Activated T-cell treated with anti-CD3 and anti-CD28 coated beads, Interleukin-2, amount 50 U/mL, for 72 hours (primary cell): ENCODE measurements at regions not wholly inside any gene's neighbourhood (a gene's known extent, or its start where the extent isn't known, plus 50 kb on each side); places are given as distances from the start of the nearest gene placed in this dataset.
"Not testable (repeated sequence)": the region's sequence is repeated elsewhere in the genome, so short reads cannot be mapped to it uniquely, and the experiment has no call there.

Experiments used
- ATAC-seq, 2 donors: fragments of 150-1000 bp; cut with Tn5 transposase; replicated peaks in 1 of 2; 2 replicates each; pipeline ENCODE4 v1.10.0; 2021; ENCODE audit warnings: moderate library complexity in 2 of 2, mild to moderate bottlenecking in 1 of 2
- DNase-seq, 2 donors: peaks; one replicate each; pipeline ENCODE4 v3.0.0; 2021 to 2022; ENCODE audit warnings: mixed read lengths in 1 of 2
- H3K27ac Mint-ChIP-seq: one replicate; pipeline ENCODE4 v1.8.0; 2022; ENCODE audit warnings: mild to moderate bottlenecking, moderate library complexity, mixed read lengths
- H3K27me3 Mint-ChIP-seq: one replicate; pipeline ENCODE4 v1.8.0; 2022; ENCODE audit warnings: low read depth, mixed read lengths
- H3K36me3 Mint-ChIP-seq, 2 donors: one replicate each; pipeline ENCODE4 v1.8.0; 2022; ENCODE audit warnings: mixed read lengths in 2 of 2, mild to moderate bottlenecking in 1 of 2; ENCODE audit not compliant: insufficient read depth in 2 of 2
- H3K4me1 Mint-ChIP-seq: one replicate; pipeline ENCODE4 v1.8.0; 2022; ENCODE audit warnings: low read depth, mixed read lengths
- H3K4me3 Mint-ChIP-seq, 2 donors: one replicate each; pipeline ENCODE4 v1.8.0; 2022; ENCODE audit warnings: mild to moderate bottlenecking in 2 of 2, mixed read lengths in 2 of 2, moderate library complexity in 2 of 2
- H3K9me3 Mint-ChIP-seq, 2 donors: one replicate each; pipeline ENCODE4 v1.8.0; 2022; ENCODE audit warnings: mixed read lengths in 2 of 2

GRCh38 chr5:30345539-30346345 lies 847.7 kb upstream of the CDH6 start:
- not testable (repeated sequence) for H3K27ac Mint-ChIP-seq, ATAC-seq, DNase-seq

GRCh38 chr5:30343707-30344106 lies 849.8 kb upstream of the CDH6 start:
- Mint-ChIP-seq H3K36me3 (peaks cover 0 to 1% of the 10 kb centered on the region in 2 donors), H3K27me3 (no peaks in the 10 kb centered on the region), H3K27ac (no peak overlapping the region), H3K4me1 (no peaks in the 10 kb centered on the region), H3K9me3 (peaks cover 1 to 11% of the 10 kb centered on the region in 2 donors), H3K4me3 (no peak overlapping the region)
- no peak for ATAC-seq
- DNase-seq, result no peak

More at GRCh38 chr5:30345539-30346345, 847.7 kb upstream of the CDH6 start:
- H3K36me3 Mint-ChIP-seq, H3K4me3 Mint-ChIP-seq, H3K27me3 Mint-ChIP-seq, H3K4me1 Mint-ChIP-seq: not testable (repeated sequence)
- peaks cover 3 to 13% of the 10 kb centered on the region in 2 donors for H3K9me3 Mint-ChIP-seq

DNA sequence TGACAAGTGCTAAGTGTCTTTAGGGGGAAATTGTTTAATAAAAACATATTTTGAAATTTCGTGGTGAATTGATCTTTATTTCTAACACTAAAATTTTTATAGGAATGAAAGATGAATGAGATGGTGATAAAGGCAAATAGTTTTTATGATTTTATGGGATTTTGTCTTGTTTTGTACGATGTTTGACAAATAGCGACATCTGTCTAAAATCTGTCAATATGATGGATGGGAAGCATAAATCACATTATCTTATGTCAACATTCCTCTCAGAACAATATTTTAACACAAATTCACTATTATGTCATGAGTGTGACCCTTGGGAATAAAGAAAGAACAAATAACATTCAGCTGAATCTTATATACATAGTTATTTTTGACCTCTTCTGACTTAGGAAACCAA lies 852.0 kb upstream of the CDH6 start:
- no peak overlapping the region for H3K27ac Mint-ChIP-seq
- peaks cover 9 to 10% of the 10 kb centered on the region in 2 donors for H3K9me3 Mint-ChIP-seq

DNA sequence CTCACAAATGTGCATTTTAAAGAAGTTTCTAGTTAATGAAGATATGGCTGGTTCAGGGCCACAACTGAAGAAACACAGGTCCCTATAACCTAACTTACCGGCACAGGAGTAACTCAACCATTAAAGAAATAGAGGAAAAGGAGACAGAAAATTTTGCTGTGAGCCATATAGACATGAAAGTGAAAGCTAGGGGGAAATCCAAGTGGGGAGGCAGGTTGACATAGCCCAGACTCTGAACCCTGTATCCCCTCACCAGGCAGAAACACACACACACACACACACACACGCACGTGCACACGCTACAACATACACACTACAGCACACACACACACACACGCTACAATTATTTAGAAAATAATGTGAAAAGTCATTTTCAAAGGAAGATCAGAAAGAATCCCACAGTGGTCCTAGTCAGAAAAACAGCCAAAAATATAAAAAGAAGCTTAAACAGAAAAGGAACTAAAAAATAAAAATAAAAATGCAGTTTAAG lies 856.4 kb upstream of the CDH6 start:
- peaks cover 11 to 15% of the 10 kb centered on the region in 2 donors for H3K9me3 Mint-ChIP-seq
- H3K27me3 Mint-ChIP-seq, result no peaks in the 10 kb centered on the region
- DNase-seq, result no peak

More for the DNA sequence above, 852.0 kb upstream of the CDH6 start:
- H3K4me1 Mint-ChIP-seq, result no peaks in the 10 kb centered on the region
- DNase-seq, result no peak
- no peak overlapping the region for H3K4me3 Mint-ChIP-seq
- H3K27me3 Mint-ChIP-seq, result no peaks in the 10 kb centered on the region
- no peak for ATAC-seq
- peaks cover 0 to 1% of the 10 kb centered on the region in 2 donors for H3K36me3 Mint-ChIP-seq

GRCh38 chr5:30331534-30331933 lies 862.0 kb upstream of the CDH6 start:
- no peaks in the 10 kb centered on the region for H3K27me3 Mint-ChIP-seq
- peaks cover 0 to 2% of the 10 kb centered on the region in 2 donors for H3K36me3 Mint-ChIP-seq
- no peak overlapping the region for H3K27ac Mint-ChIP-seq
- H3K4me3 Mint-ChIP-seq, result no peak overlapping the region
- H3K4me1 Mint-ChIP-seq, result no peaks in the 10 kb centered on the region
- DNase-seq (no peak), ATAC-seq (no peak)
- H3K9me3 Mint-ChIP-seq, result peaks cover 6 to 7% of the 10 kb centered on the region in 2 donors

More for the DNA sequence above, 856.4 kb upstream of the CDH6 start:
- no peak for ATAC-seq
- H3K36me3 Mint-ChIP-seq, result peaks cover 1 to 2% of the 10 kb centered on the region in 2 donors
- H3K4me3 Mint-ChIP-seq, result no peak overlapping the region
- H3K27ac Mint-ChIP-seq, result no peak overlapping the region
- no peaks in the 10 kb centered on the region for H3K4me1 Mint-ChIP-seq

- no peaks in the 10 kb centered on the region for H3K36me3 Mint-ChIP-seq
- no peak overlapping the region for H3K4me3 Mint-ChIP-seq
- H3K27ac Mint-ChIP-seq, result no peak overlapping the region
Observed at GRCh38 chr5:30325795-30326194, 867.7 kb upstream of the CDH6 start.

GRCh38 chr5:30324083-30324482 lies 869.4 kb upstream of the CDH6 start:
- H3K27ac Mint-ChIP-seq, result no peak overlapping the region
- no peaks in the 10 kb centered on the region for H3K36me3 Mint-ChIP-seq
- ATAC-seq, result no peak
- DNase-seq, result no peak
- no peak overlapping the region for H3K4me3 Mint-ChIP-seq
- H3K27me3 Mint-ChIP-seq, result no peaks in the 10 kb centered on the region
- H3K9me3 Mint-ChIP-seq, result peaks cover 2 to 5% of the 10 kb centered on the region in 2 donors
- no peaks in the 10 kb centered on the region for H3K4me1 Mint-ChIP-seq

More at GRCh38 chr5:30325795-30326194, 867.7 kb upstream of the CDH6 start:
- peaks cover 0 to 5% of the 10 kb centered on the region in 2 donors for H3K9me3 Mint-ChIP-seq
- no peaks in the 10 kb centered on the region for H3K27me3 Mint-ChIP-seq
- ATAC-seq (no peak), DNase-seq (no peak)
- H3K4me1 Mint-ChIP-seq, result no peaks in the 10 kb centered on the region

DNA sequence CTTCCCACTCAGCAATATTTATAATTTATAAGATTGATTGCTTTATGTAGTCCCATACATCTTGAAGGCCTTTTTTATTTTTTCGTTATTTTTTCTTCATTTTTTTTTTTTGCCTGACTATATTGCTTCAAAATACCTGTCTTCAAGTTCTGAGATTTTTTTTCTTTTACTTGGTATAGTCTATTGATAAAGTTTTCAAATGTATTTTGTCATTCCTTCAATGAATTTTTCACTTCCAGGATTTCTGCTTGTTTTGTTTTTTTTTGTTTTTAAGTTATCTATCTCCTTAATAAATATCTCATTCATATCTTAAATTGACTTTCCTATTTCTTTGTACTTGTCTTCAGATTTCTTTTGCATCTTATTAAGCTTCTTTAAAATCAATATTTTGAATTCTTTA lies 905.6 kb upstream of the CDH6 start:
- Mint-ChIP-seq H3K4me1 (no peaks in the 10 kb centered on the region), H3K27me3 (no peaks in the 10 kb centered on the region), H3K9me3 (peaks cover 5 to 15% of the 10 kb centered on the region in 2 donors), H3K36me3 (peaks cover 0 to 1% of the 10 kb centered on the region in 2 donors), H3K4me3 (no peak overlapping the region), H3K27ac (no peak overlapping the region)
- no peak for DNase-seq
- no peak for ATAC-seq

DNA sequence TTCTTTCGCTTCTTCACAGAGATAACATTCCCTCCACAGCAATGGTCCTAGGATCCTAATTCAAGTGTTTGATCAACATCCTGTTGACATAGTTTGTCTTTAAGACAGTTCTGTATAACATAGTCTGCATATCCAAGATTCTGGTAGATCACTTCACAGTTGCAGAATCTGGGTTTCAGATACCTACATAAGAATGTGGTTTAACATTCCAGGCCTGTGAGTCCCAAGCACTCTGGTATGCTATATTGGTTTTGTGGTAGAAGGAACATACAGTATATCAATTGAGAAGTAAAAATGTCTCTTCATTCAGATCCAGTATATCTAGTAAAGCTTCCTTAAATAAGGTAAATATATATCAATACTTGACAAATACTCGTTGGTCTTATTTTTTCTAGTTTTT lies 914.2 kb upstream of the CDH6 start:
- DNase-seq (no peak), ATAC-seq (no peak)
- H3K36me3 Mint-ChIP-seq, result peaks cover 0 to 1% of the 10 kb centered on the region in 2 donors
- H3K9me3 Mint-ChIP-seq, result peaks cover 7 to 11% of the 10 kb centered on the region in 2 donors
- H3K4me1 Mint-ChIP-seq, result no peaks in the 10 kb centered on the region
- H3K27ac Mint-ChIP-seq, result no peak overlapping the region
- H3K4me3 Mint-ChIP-seq, result no peak overlapping the region
- H3K27me3 Mint-ChIP-seq, result no peaks in the 10 kb centered on the region

DNA sequence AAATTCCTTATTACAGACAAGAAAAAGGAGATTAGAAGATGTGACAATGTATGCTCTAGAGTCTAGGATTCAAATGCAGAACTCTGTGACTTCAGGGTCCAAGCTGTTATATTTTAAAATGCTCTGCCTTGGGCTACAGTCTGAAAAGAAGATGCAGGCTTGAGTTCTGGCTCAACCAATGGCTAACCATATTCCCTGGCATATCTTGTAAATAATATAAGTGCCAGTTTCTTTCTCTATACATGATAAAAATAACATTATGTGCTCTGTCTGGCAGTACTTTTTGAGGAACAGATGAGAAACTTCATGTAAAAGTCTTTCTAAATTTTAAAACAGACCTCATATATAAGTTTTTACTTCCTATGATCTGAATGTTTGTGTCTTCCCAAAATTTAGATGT lies 926.5 kb upstream of the CDH6 start:
- no peak for DNase-seq
- peaks cover 0 to 1% of the 10 kb centered on the region in 2 donors for H3K36me3 Mint-ChIP-seq
- H3K9me3 Mint-ChIP-seq, result peaks cover 14 to 15% of the 10 kb centered on the region in 2 donors
- no peak overlapping the region for H3K4me3 Mint-ChIP-seq
- no peak for ATAC-seq
- H3K4me1 Mint-ChIP-seq, result no peaks in the 10 kb centered on the region
- no peaks in the 10 kb centered on the region for H3K27me3 Mint-ChIP-seq
- no peak overlapping the region for H3K27ac Mint-ChIP-seq

DNA sequence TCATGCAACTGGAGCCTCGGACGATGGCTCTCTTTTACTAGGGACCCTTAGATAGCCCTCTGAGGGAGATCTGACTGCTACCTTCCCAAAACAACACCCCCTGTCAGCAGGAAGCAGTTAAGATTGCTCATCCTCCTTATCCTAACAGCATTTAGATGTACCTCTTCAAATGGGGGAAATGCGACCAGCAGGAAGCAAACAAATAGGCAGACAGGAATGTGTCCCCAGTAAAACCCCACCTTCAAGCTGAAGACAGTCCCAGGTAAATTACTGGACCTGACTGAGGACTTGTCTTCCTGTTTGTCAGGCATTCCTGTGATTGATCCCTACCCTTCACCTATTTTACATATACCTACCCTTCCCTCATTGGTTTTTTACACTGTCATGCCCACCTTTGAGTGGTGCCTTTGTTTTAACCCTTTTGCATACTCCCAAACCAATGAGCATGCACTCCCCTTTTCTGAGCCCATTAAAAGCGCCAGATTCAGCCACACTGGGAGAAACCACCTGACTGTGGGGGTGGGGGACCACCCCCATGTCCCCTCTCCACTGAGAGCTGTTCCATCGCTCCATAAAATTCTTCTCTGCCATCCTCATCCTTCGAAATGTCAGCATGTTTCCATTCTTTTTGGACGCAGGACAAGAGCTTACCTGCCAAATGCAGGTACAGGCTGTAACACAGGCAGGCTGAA lies 954.0 kb upstream of the CDH6 start:
- no peak for ATAC-seq
- no peaks in the 10 kb centered on the region for H3K27me3 Mint-ChIP-seq
- no peak for DNase-seq
- no peaks in the 10 kb centered on the region for H3K4me1 Mint-ChIP-seq
- no peak overlapping the region for H3K4me3 Mint-ChIP-seq
- H3K36me3 Mint-ChIP-seq, result peaks cover 0 to 2% of the 10 kb centered on the region in 2 donors
- peaks cover 3% of the 10 kb centered on the region in 2 donors for H3K9me3 Mint-ChIP-seq
- H3K27ac Mint-ChIP-seq, result no peak overlapping the region

GRCh38 chr5:30237189-30237588 lies 956.3 kb upstream of the CDH6 start:
- Mint-ChIP-seq H3K27ac (no peak overlapping the region), H3K4me1 (no peaks in the 10 kb centered on the region)
- no peak for DNase-seq

DNA sequence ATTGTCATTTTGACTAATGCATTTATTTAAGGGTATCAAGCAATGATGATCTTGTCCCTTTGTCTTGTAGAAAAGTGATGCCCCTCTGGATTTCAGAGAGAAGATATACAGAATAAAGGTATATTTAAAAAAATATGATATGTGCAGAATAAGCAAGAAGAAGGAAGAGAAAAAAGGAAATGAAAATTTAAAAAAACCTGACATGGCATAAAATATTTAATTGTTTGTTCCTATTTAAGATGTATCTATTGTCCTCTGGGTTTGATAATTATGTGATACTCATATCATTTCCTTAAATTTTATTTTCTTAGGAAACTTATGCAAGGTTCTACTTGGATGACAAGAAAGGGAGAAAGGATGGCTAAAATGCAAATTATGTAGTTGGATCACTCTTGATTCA lies 983.7 kb upstream of the CDH6 start:
- Mint-ChIP-seq H3K9me3 (peaks cover 5 to 21% of the 10 kb centered on the region in 2 donors), H3K36me3 (no peaks in the 10 kb centered on the region), H3K27me3 (no peaks in the 10 kb centered on the region), H3K4me3 (no peak overlapping the region), H3K4me1 (no peaks in the 10 kb centered on the region), H3K27ac (no peak overlapping the region)
- DNase-seq (no peak), ATAC-seq (no peak)

More at GRCh38 chr5:30237189-30237588, 956.3 kb upstream of the CDH6 start:
- no peaks in the 10 kb centered on the region for H3K27me3 Mint-ChIP-seq
- ATAC-seq, result no peak
- peaks cover 3 to 6% of the 10 kb centered on the region in 2 donors for H3K9me3 Mint-ChIP-seq
- H3K36me3 Mint-ChIP-seq, result peaks cover 0 to 2% of the 10 kb centered on the region in 2 donors
- H3K4me3 Mint-ChIP-seq, result no peak overlapping the region
